ENCODE measurements at regions not wholly inside any gene's neighbourhood (a gene's known extent, or its start where the extent isn't known, plus 50 kb on each side); places are given as distances from the start of the nearest gene placed in this dataset.

- TF ChIP-seq CTCF (conservative IDR thresholded peaks at IDR 0.05; ENCODE audit: low read depth, low read length), result no peak
- no peak for TF ChIP-seq BHLHE40 (IDR thresholded peaks at IDR 0.05; ENCODE audit: low read depth, low read length)
- TF ChIP-seq SMC3 (IDR thresholded peaks at IDR 0.05; ENCODE audit: low read depth, low read length), result no peak
- TF ChIP-seq RFX5 (IDR thresholded peaks at IDR 0.05; ENCODE audit: low read depth, low read length), result no peak
- no peak for TF ChIP-seq POLR2A (IDR thresholded peaks at IDR 0.05; ENCODE audit: low read depth, low read length)
- TF ChIP-seq MAFK (IDR thresholded peaks at IDR 0.05; ENCODE audit: low read depth, low read length), result no peak
- TF ChIP-seq RAD21 (IDR thresholded peaks at IDR 0.05; ENCODE audit: low read length), result no peak
Measured at GRCh38 chr10:124233546-124234138, 140.2 kb upstream of the CHST15 start.
